ENCODE measurements at regions not wholly inside any gene's neighbourhood (a gene's known extent, or its start where the extent isn't known, plus 50 kb on each side); places are given as distances from the start of the nearest gene placed in this dataset.

GRCh38 chr1:29657816-29658215, 421.5 kb downstream of the PTPRU start:
- Mint-ChIP-seq H3K27me3 (ENCODE audit: unreplicated experiment) (peaks cover 5% of the 10 kb centered on the region), H3K4me3 (ENCODE audit: unreplicated experiment) (no peak overlapping the region), H3K9me3 (ENCODE audit: unreplicated experiment) (no peaks in the 10 kb centered on the region), H3K4me1 (ENCODE audit: unreplicated experiment) (no peaks in the 10 kb centered on the region), H3K27ac (ENCODE audit: unreplicated experiment) (no peak overlapping the region), H3K36me3 (ENCODE audit: low read depth, unreplicated experiment) (no peaks in the 10 kb centered on the region)
- TF ChIP-seq CTCF (IDR thresholded peaks at IDR 0.05; ENCODE audit: unreplicated experiment), result no peak
- DNase-seq (ENCODE audit: low spot score), result no peak

GRCh38 chr1:29655945-29656850, 419.9 kb downstream of the PTPRU start:
- Mint-ChIP-seq H3K4me1 (ENCODE audit: unreplicated experiment) (no peaks in the 10 kb centered on the region), H3K27me3 (ENCODE audit: unreplicated experiment) (peaks cover 5% of the 10 kb centered on the region), H3K4me3 (ENCODE audit: unreplicated experiment) (no peak overlapping the region), H3K36me3 (ENCODE audit: low read depth, unreplicated experiment) (peaks cover 1% of the 10 kb centered on the region), H3K27ac (ENCODE audit: unreplicated experiment) (no peak overlapping the region), H3K9me3 (ENCODE audit: unreplicated experiment) (no peaks in the 10 kb centered on the region)
- peak; percentile 20 for DNase-seq (ENCODE audit: low spot score)
- TF ChIP-seq CTCF (IDR thresholded peaks at IDR 0.05; ENCODE audit: unreplicated experiment), result peak; percentile 70

GRCh38 chr1:29655145-29655544, 418.8 kb downstream of the PTPRU start:
- no peak for TF ChIP-seq CTCF (IDR thresholded peaks at IDR 0.05; ENCODE audit: unreplicated experiment)
- H3K4me3 Mint-ChIP-seq (ENCODE audit: unreplicated experiment), result no peak overlapping the region
- no peak for DNase-seq (ENCODE audit: low spot score)
- H3K27me3 Mint-ChIP-seq (ENCODE audit: unreplicated experiment), result peaks cover 7% of the 10 kb centered on the region
- H3K36me3 Mint-ChIP-seq (ENCODE audit: low read depth, unreplicated experiment), result peaks cover 3% of the 10 kb centered on the region
- no peak overlapping the region for H3K27ac Mint-ChIP-seq (ENCODE audit: unreplicated experiment)
- H3K4me1 Mint-ChIP-seq (ENCODE audit: unreplicated experiment), result no peaks in the 10 kb centered on the region
- no peaks in the 10 kb centered on the region for H3K9me3 Mint-ChIP-seq (ENCODE audit: unreplicated experiment)

GRCh38 chr1:29653886-29654450, 417.6 kb downstream of the PTPRU start:
- Mint-ChIP-seq H3K4me1 (ENCODE audit: unreplicated experiment) (no peaks in the 10 kb centered on the region), H3K27ac (ENCODE audit: unreplicated experiment) (no peak overlapping the region), H3K36me3 (ENCODE audit: low read depth, unreplicated experiment) (peaks cover 3% of the 10 kb centered on the region), H3K4me3 (ENCODE audit: unreplicated experiment) (no peak overlapping the region), H3K9me3 (ENCODE audit: unreplicated experiment) (no peaks in the 10 kb centered on the region), H3K27me3 (ENCODE audit: unreplicated experiment) (peaks cover 6% of the 10 kb centered on the region)
- TF ChIP-seq CTCF (IDR thresholded peaks at IDR 0.05; ENCODE audit: unreplicated experiment), result no peak
- no peak for DNase-seq (ENCODE audit: low spot score)

Data from endothelial cell (in vitro differentiated cells).